ENCODE measurements at regions not wholly inside any gene's neighbourhood (a gene's known extent, or its start where the extent isn't known, plus 50 kb on each side); places are given as distances from the start of the nearest gene placed in this dataset.
A peak's percentile ranks its signal among the peaks of the same experiment; 100 is the strongest.
"Not testable (repeated sequence)": the region's sequence is repeated elsewhere in the genome, so short reads cannot be mapped to it uniquely, and the experiment has no call there.

GRCh38 chr15:67945951-67946700 lies 106.3 kb upstream of the RNU6-1 start:
- DNase-seq (ENCODE audit: low read depth), result peak; percentile 78

- DNase-seq (ENCODE audit: low read depth), result no peak
Observed at GRCh38 chr15:67946701-67947100, 106.9 kb upstream of the RNU6-1 start.

DNA sequence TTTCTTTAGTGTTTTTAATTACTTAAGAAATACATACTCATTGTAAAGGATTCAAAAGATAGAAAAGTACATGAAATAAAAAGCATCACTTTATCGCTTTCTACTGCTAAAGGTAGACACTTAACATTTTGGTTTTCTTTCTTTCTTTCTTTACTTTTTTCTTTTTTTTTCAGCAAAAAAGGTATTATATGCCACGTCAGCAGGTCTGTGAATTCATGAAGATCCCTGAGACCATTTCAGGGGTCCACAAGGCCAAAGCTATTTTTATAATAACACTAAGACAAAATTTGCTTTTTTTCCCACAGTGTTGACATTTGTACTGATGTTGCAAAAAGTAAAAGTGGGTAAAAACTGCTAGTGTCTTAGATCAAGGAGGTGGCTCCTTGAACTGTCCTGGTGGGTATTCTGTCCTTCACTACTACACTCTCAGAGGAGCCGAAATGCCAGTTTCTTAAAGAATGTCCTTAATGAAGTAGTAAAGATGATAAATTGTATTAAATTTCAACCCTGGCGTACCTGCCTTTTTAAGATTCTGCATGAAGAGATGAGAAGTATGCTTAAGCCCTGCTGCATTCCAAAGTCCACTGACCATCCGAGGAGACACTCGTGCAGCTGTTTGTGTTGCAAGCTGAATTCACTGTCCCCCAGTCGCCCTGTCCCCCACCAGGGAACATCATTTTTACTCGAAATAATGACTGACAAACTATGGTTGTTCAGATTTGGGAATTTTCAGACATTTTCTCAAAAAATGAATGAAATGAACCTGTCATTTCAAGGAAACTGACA lies 106.7 kb upstream of the PIAS1 start:
- no peak for DNase-seq (ENCODE audit: low read depth)

DNA sequence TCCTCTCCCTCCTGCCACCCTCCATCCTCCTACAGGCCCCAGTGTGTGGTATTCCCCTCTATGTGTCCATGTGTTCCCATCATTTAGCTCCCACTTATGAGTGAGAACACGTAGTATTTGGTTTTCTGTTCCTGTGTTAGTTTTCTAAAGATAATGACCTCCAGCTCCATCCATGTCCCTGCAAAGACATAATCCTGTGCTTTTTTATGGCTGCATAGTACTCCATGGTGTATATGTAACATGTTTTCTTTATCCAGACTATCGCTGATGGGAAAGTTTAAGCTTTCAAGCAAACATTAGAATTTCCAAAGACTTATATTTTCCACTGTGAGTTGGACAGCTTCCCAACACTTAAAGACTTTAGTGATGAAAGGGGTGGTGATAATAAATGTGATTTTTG lies 105.9 kb upstream of the PIAS1 start:
- DNase-seq (ENCODE audit: low read depth), result no peak

GRCh38 chr15:67951187-67951586 lies 102.9 kb upstream of the PIAS1 start:
- not testable (repeated sequence) for DNase-seq (ENCODE audit: low read depth)

GRCh38 chr15:67953299-67953698 lies 100.8 kb upstream of the PIAS1 start:
- no peak for DNase-seq (ENCODE audit: low read depth)

DNA sequence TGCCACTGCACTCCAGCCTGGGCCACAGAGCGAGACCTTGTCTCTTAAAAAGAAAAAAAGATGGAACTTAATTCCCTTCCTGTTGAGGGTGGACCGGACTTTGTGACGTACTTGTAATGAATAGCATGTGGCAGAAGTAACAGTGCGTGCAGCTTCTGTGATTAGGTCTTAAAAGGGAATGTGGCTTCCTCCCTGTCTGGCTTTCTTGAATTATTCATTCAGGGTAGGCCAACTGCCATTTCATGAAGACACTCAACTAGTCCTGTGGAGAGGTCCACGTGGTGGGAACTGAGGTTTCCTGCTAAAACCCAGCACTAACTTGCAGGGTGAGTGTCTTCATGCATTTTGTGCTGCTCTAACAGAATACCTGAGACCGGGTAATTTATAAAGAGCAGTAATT lies 98.9 kb upstream of the PIAS1 start:
- no peak for DNase-seq (ENCODE audit: low read depth)

GRCh38 chr15:67957435-67958132 lies 96.5 kb upstream of the PIAS1 start:
- DNase-seq (ENCODE audit: low read depth), result no peak

DNA sequence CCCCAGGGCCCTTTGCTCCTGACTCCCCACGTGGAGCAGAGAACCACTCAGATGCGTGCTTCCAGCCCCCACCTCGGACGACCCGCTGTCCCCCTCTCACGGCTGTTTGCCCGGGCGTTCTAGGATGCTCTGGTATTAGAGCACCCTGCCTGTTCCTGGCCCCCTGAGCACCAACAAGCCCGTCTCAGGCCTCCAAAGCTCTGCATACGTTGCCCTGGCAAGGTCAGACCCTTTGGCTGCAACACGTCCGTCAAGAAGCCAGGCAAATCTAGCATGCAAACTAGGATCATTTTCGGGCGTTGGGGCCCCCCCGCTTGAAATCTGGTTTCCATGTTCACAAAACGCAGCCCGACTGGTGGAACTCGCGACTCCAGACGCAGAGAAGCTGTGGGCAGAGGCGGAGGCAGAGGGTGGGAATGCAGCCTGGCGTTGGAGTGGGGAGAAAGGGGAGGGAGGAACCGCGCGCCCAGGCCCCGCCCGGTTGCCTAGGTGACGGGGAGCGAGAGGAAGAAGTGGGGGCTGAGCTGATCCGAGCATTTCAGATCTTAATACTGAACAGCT lies 86.2 kb upstream of the PIAS1 start:
- DNase-seq (ENCODE audit: low read depth), result peak; percentile 78

- DNase-seq (ENCODE audit: low read depth), result no peak
Observed at GRCh38 chr15:67968564-67968963, 85.6 kb upstream of the PIAS1 start.

DNA sequence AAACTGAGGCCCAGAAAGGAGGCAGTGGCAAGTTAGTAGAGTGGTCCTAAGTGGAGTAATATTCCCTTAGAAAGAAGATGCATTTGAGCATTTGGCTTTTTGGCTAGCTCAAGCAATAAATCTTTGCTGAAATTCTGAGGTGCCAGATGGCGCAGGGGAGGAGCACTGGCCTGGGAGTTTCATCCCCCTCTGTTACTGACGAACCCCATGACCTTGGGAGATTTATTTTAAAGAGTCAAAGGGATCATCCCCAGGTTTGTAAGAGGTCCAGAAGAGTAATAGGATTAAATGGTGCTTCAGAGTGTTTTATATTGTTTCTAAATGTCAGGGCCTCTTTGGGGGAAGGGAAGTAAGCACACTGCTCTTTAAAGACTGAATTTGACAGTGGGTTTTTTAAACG lies 85.1 kb upstream of the PIAS1 start:
- DNase-seq (ENCODE audit: low read depth), result no peak

- no peak for DNase-seq (ENCODE audit: low read depth)
Observed at GRCh38 chr15:67969892-67970291, 84.2 kb upstream of the PIAS1 start.

DNA sequence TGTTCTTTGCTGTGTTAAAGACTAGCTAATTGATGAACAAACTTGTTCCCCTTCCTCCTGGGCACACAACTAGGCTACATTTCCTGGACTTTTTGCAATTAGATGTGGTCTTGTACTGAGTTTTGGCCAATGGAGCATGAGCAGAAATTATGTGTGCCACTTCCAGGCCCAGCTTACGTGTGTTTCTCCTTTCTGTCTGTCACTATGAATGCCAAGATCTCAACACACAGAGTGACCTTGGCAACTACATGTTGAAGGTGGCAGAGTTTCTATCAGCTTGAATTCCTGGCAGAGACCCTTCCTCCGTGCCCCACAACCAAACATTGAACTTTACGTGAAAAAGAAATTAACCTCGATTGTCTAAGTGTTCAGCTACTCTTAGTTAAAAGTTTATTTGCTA lies 81.7 kb upstream of the PIAS1 start:
- no peak for DNase-seq (ENCODE audit: low read depth)

- no peak for DNase-seq (ENCODE audit: low read depth)
Observed at GRCh38 chr15:67973846-67974245, 80.3 kb upstream of the PIAS1 start.

DNA sequence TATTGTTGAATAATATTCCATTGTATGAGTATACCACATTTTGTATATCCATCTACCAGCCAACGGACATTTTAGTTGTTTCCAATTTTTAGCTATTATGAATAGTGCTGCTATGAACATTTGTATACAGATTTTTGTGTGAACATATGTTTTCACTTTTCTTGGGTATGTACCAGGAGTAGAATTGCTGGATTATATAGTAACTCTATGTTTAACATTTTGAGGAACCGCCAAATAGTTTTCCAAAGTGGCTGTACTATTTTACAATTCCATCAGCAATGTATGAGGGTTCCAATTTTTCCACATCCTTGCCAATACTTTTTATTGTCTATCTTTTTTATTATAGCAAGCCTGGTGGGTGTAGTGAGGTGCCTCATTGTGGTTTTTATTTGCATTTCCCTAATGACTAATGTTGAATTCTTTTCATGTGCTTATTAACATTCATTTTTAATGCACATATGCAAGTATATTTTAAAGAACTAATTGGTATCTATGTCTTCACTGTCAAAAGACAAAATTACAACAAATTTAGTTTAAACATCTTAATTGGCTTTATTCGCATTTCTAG lies 77.5 kb upstream of the PIAS1 start:
- DNase-seq (ENCODE audit: low read depth), result no peak

DNA sequence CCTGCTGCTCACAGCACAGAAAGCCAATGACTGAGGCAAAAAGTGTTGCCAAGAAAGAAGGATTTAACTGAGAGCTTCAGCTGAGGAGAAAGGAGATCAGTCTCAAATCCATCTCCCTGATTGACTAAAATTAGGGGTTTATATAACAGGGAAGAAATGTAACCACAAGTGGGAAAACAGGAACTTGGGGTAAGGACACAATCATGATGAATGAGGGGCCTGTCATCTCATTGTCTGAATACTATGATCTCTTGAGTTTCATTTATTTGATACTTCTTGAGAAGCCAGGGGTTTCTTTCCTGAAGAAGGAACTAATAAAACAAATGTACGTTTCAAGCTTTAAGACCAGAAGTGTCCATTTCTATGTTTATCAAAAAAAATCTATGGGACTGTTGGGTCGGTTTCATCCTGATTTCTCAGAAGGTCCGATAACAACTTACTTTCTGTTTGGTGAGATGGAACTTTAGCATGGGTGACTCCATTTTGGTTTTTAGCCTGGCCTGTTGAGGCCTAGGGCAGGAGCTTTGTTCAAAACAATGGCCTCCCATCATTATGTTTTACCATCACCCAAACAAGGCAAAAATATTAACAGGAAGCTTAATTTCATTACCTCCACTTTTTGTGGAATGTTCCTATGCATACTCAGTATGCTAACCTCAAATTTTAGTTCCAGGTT lies 76.6 kb upstream of the PIAS1 start:
- DNase-seq (ENCODE audit: low read depth), result no peak

DNA sequence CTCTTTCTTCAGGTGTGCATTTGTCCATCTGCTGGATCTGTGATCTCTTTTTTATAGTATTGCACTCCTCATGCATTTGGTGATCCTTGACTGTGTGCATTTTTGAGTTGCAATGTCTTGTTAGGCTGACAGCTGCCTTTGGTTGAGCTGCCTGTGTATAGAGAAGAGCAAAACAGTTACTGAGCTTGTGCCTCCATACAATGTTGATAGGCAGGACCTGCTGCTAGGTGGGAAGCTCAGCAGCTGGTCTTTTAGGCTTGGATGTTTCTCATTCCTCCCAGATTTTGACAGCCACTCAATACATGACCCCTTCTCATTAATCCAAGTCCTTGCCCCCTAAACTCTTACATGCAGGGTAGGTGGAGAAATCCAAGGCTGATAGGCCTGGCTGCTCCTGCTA lies 74.8 kb upstream of the PIAS1 start:
- no peak for DNase-seq (ENCODE audit: low read depth)

- DNase-seq (ENCODE audit: low read depth), result no peak
Observed at GRCh38 chr15:67980171-67980570, 73.9 kb upstream of the PIAS1 start.

- DNase-seq (ENCODE audit: low read depth), result no peak
Observed at GRCh38 chr15:67980773-67981685, 73.1 kb upstream of the PIAS1 start.

GRCh38 chr15:67981848-67982247 lies 72.3 kb upstream of the PIAS1 start:
- DNase-seq (ENCODE audit: low read depth), result no peak

- no peak for DNase-seq (ENCODE audit: low read depth)
Observed at GRCh38 chr15:67991706-67992105, 62.4 kb upstream of the PIAS1 start.

Measured in ELR (cell line).